Type B pancreatic cell (in vitro differentiated cells): ENCODE measurements at regions not wholly inside any gene's neighbourhood (a gene's known extent, or its start where the extent isn't known, plus 50 kb on each side); places are given as distances from the start of the nearest gene placed in this dataset.

ENCODE experiments used
- DNase-seq: peaks from one replicate; pipeline ENCODE4 v3.0.0; 2021; ENCODE audit warnings: mixed read lengths; ENCODE audit not compliant: unreplicated experiment; ENCODE audit errors: extremely low spot score
- H3K27ac Mint-ChIP-seq: 2 replicates; pipeline ENCODE4 v1.8.0; 2021; ENCODE audit warnings: mild to moderate bottlenecking, mixed read lengths
- H3K27me3 Mint-ChIP-seq: 2 replicates; pipeline ENCODE4 v1.8.0; 2021; ENCODE audit warnings: mixed read lengths
- H3K36me3 Mint-ChIP-seq: 2 replicates; pipeline ENCODE4 v1.8.0; 2021; ENCODE audit warnings: mixed read lengths
- H3K4me1 Mint-ChIP-seq: one replicate; pipeline ENCODE4 v1.8.0; 2021; ENCODE audit warnings: mixed read lengths; ENCODE audit not compliant: unreplicated experiment
- H3K4me3 Mint-ChIP-seq: 2 replicates; pipeline ENCODE4 v1.8.0; 2021; ENCODE audit warnings: mild to moderate bottlenecking, mixed read lengths
- H3K9me3 Mint-ChIP-seq: 2 replicates; pipeline ENCODE4 v1.8.0; 2021; ENCODE audit warnings: mixed read lengths
- CTCF ChIP-seq: fragments of 200-600 bp; sonication (generic); conservative IDR thresholded peaks from 2 replicates; pipeline ENCODE4 v1.5.0; 2021; ENCODE audit warnings: antibody characterized with exemption, mild to moderate bottlenecking

GRCh38 chr5:9829621-9830020, 199.5 kb upstream of the TAS2R1 start:
- DNase-seq = no peak
- peaks cover 11% of the 10 kb centered on the region for H3K27me3 Mint-ChIP-seq
- no peaks in the 10 kb centered on the region for H3K9me3 Mint-ChIP-seq
- TF ChIP-seq CTCF = no peak
- H3K36me3 Mint-ChIP-seq = no peaks in the 10 kb centered on the region
- H3K27ac Mint-ChIP-seq = no peak overlapping the region
- no peak overlapping the region for H3K4me3 Mint-ChIP-seq
- peaks cover 13% of the 10 kb centered on the region for H3K4me1 Mint-ChIP-seq

GRCh38 chr5:9820691-9821449, 190.7 kb upstream of the TAS2R1 start:
- Mint-ChIP-seq H3K4me1 (peaks cover 4% of the 10 kb centered on the region), H3K9me3 (no peaks in the 10 kb centered on the region), H3K4me3 (no peak overlapping the region), H3K27me3 (no peaks in the 10 kb centered on the region), H3K36me3 (no peaks in the 10 kb centered on the region), H3K27ac (no peak overlapping the region)
- TF ChIP-seq CTCF = no peak
- DNase-seq = no peak

GRCh38 chr5:9818340-9818845, 188.2 kb upstream of the TAS2R1 start:
- no peak overlapping the region for H3K4me3 Mint-ChIP-seq
- H3K36me3 Mint-ChIP-seq = no peaks in the 10 kb centered on the region
- H3K27ac Mint-ChIP-seq = no peak overlapping the region
- peaks cover 4% of the 10 kb centered on the region for H3K4me1 Mint-ChIP-seq
- TF ChIP-seq CTCF = no peak
- no peaks in the 10 kb centered on the region for H3K9me3 Mint-ChIP-seq
- DNase-seq = no peak
- no peaks in the 10 kb centered on the region for H3K27me3 Mint-ChIP-seq

GRCh38 chr5:9817819-9818218, 187.7 kb upstream of the TAS2R1 start:
- no peak overlapping the region for H3K27ac Mint-ChIP-seq
- H3K4me3 Mint-ChIP-seq = no peak overlapping the region
- H3K36me3 Mint-ChIP-seq = no peaks in the 10 kb centered on the region

GRCh38 chr5:9815051-9815450, 184.9 kb upstream of the TAS2R1 start:
- H3K36me3 Mint-ChIP-seq = no peaks in the 10 kb centered on the region
- DNase-seq = no peak
- no peak for TF ChIP-seq CTCF
- H3K9me3 Mint-ChIP-seq = peaks cover 6% of the 10 kb centered on the region
- H3K4me1 Mint-ChIP-seq = no peaks in the 10 kb centered on the region
- no peak overlapping the region for H3K4me3 Mint-ChIP-seq
- peaks cover 7% of the 10 kb centered on the region for H3K27me3 Mint-ChIP-seq
- no peak overlapping the region for H3K27ac Mint-ChIP-seq

More at GRCh38 chr5:9817819-9818218, 187.7 kb upstream of the TAS2R1 start:
- no peak for DNase-seq
- Mint-ChIP-seq H3K9me3 (no peaks in the 10 kb centered on the region), H3K4me1 (peaks cover 4% of the 10 kb centered on the region), H3K27me3 (no peaks in the 10 kb centered on the region)
- TF ChIP-seq CTCF = no peak
